ENCODE measurements at regions not wholly inside any gene's neighbourhood (a gene's known extent, or its start where the extent isn't known, plus 50 kb on each side); places are given as distances from the start of the nearest gene placed in this dataset.
"Not testable (repeated sequence)": the region's sequence is repeated elsewhere in the genome, so short reads cannot be mapped to it uniquely, and the experiment has no call there.

DNA sequence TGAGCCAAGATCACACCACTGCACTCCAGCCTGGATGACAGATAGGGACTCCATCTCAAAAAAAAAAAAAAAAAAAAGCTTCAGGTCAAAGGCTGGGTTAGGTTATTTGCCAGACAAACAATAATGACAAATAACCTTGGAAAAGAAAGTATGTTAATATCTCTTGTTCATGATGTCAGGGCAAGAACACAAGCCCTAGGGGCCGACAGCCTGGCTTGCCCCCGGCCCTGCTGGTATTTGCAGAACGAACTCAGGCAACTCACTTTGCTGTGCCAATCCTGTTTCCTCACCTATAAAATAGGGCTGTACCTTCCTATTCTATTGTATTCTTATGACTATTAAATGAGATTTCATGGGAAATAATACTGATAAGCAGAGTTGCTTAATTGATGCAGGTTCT is 75.4 kb upstream of the CDC42EP3 start:
- Mint-ChIP-seq H3K9me3 (no peaks in the 10 kb centered on the region), H3K27me3 (no peaks in the 10 kb centered on the region), H3K27ac (no peak overlapping the region), H3K36me3 (ENCODE audit: low read depth) (no peaks in the 10 kb centered on the region), H3K4me1 (ENCODE audit: low read depth) (peaks cover 3% of the 10 kb centered on the region), H3K4me3 (no peak overlapping the region)
- DNase-seq: no peak

DNA sequence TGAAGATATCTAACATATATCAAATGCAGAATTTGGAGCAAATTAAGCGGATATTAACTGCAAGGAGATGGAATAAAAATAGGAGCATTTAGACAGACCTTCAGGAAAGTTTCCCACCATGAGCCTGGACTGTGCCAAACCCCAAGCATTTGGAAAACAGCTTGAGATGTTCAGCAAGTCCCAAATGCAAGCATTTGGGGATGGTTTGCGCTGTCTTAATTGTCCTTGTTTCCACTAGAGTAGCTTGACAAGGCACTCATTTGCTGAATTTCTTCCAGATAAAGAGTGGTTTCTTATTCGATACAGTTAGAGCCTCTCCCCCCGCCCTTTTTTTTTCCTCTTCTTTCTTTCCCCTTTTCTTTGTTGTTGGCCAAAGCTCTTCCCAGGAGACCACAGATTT is 77.1 kb upstream of the CDC42EP3 start:
- H3K4me3 Mint-ChIP-seq: no peak overlapping the region
- peaks cover 3% of the 10 kb centered on the region for H3K4me1 Mint-ChIP-seq (ENCODE audit: low read depth)
- no peaks in the 10 kb centered on the region for H3K9me3 Mint-ChIP-seq
- H3K36me3 Mint-ChIP-seq (ENCODE audit: low read depth): no peaks in the 10 kb centered on the region
- no peak overlapping the region for H3K27ac Mint-ChIP-seq
- H3K27me3 Mint-ChIP-seq: no peaks in the 10 kb centered on the region
- DNase-seq: no peak

DNA sequence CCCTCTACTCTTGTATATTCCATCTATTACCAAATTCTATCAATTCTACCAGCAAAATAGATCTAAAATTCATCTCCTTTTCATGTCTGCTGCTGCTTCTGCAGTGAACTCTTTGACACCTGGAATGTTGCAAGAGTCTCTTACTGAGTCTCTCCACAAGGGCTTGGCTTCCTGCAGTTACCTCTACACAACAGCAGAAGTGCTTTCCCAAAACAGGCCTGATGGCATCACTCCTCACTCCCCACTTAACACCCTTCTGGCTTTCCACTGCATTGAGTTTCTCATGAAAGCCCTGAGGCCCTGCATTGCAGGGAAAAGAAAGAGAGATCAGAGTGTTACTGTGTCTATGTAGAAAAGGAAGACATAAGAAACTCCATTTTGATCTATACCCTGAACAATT is 78.8 kb upstream of the CDC42EP3 start:
- H3K27me3 Mint-ChIP-seq; H3K27ac Mint-ChIP-seq; H3K36me3 Mint-ChIP-seq (ENCODE audit: low read depth); H3K4me1 Mint-ChIP-seq (ENCODE audit: low read depth); DNase-seq; H3K9me3 Mint-ChIP-seq; H3K4me3 Mint-ChIP-seq: not testable (repeated sequence)

DNA sequence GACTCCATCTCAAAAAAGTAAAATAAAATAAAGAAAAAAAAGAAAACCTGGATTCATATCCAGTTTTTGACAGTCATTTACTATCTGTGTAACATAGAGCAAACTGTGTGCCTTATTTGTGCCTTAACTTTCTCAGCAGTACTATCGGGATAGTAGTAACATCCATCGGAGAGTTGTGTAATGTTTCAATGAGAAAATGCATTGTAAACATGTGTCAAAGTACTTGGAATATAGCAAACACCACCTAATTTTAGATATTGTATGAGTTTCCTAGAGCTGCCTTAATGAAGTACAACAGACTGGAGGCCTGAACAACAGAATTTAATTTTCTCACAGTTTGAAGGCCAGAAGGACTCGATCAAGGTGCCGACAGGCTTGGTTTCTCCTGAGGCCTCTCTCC is 81.3 kb upstream of the CDC42EP3 start:
- H3K4me3 Mint-ChIP-seq: no peak overlapping the region
- H3K9me3 Mint-ChIP-seq: no peaks in the 10 kb centered on the region
- H3K27me3 Mint-ChIP-seq: no peaks in the 10 kb centered on the region
- DNase-seq: no peak
- H3K27ac Mint-ChIP-seq: no peak overlapping the region
- H3K4me1 Mint-ChIP-seq (ENCODE audit: low read depth): peaks cover under 1% of the 10 kb centered on the region
- no peaks in the 10 kb centered on the region for H3K36me3 Mint-ChIP-seq (ENCODE audit: low read depth)

DNA sequence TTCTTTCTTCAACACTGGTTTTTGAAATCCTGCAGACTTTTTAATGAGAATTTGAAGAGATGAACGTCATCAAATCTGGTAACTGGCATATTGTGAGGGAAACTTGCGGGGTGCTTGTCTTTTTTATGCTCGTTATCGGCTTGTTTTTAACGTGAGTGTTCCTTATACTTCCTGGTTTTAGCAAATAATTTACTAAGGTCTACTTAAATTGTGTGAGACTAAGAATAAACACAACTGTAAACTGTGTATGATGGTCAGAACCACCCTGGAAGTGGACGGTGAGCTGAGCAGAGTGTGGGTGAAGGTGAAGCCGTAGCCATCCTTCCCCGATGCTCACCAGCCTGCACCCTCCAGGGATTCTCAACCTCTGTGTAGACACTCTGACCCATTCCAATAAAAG is 82.3 kb upstream of the CDC42EP3 start:
- Mint-ChIP-seq H3K9me3 (no peaks in the 10 kb centered on the region), H3K27me3 (no peaks in the 10 kb centered on the region), H3K36me3 (ENCODE audit: low read depth) (no peaks in the 10 kb centered on the region), H3K4me3 (no peak overlapping the region), H3K27ac (no peak overlapping the region), H3K4me1 (ENCODE audit: low read depth) (no peaks in the 10 kb centered on the region)
- no peak for DNase-seq

DNA sequence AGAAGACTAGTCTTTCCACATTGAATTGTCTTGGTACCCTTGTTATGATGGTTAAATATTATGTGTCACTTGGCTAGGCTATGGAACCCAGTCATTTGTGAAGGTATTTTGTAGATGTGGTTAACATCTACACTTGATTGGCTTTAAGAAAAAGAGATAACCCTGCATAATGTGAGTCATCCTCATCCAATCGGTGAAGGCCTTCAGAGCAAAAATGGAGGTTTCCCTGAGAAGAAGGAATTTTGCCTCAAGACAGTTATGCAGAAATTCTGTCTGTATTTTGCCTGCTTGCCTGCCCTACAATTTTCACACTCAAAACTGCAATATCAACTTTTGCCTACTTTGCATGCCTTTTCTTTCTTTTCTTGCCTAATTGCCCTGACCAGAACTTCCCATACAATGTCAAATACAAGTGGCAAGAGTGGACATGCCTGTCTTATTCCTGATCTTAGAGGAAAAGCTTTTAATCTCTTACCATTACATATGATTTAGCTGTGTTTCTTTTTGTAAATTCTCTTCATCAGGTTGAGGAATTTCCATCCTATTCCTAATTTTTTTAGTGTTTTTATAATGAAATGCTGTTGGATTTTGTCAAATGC is 84.6 kb upstream of the CDC42EP3 start:
- not testable (repeated sequence) for H3K27me3 Mint-ChIP-seq; H3K36me3 Mint-ChIP-seq (ENCODE audit: low read depth); H3K9me3 Mint-ChIP-seq; H3K4me3 Mint-ChIP-seq; DNase-seq; H3K27ac Mint-ChIP-seq; H3K4me1 Mint-ChIP-seq (ENCODE audit: low read depth)

DNA sequence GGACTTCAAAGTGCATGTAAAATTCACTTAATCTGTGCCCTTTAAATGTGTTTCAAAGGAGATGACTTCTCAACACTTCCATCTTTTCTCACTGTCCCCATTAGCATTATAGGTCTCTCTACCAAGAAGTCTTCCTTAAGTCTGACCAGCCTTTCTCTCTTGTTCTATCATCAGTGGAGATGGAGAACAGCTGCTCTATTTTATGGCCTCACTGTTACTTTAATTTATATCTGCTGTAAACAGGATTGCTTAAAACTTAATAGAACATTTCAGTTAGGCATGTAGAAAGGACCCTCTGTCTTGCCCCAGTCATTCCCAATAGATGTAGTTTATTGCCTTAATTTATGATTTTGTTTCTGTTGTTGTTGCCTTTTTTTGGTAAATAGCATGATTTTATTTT is 86.0 kb upstream of the CDC42EP3 start:
- not testable (repeated sequence) for H3K36me3 Mint-ChIP-seq (ENCODE audit: low read depth); H3K27ac Mint-ChIP-seq; H3K27me3 Mint-ChIP-seq; H3K9me3 Mint-ChIP-seq; DNase-seq; H3K4me3 Mint-ChIP-seq; H3K4me1 Mint-ChIP-seq (ENCODE audit: low read depth)

DNA sequence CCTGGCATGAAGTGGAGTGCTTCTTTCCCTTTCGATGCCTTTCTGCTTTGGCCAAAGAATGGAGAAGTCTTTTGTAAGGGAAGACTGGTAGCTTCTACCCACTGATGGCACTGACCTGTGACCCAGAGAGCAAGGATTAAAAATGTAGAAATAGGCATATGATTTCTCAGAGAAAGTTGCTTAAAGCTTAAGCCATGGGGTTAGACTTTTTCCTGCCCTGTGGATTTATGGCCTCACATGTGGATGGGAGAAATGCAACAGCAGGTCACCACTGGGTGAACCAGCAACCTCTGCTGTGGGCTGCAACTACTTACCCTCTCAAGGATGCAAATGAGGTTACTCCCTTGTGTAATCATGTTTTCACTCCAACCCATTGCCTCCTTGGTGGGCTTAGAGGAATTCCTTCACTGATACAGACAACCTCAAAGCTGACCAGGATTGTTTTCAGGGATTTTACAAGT is 86.7 kb upstream of the CDC42EP3 start:
- not testable (repeated sequence) for H3K27me3 Mint-ChIP-seq; H3K4me1 Mint-ChIP-seq (ENCODE audit: low read depth); DNase-seq; H3K4me3 Mint-ChIP-seq; H3K27ac Mint-ChIP-seq; H3K36me3 Mint-ChIP-seq (ENCODE audit: low read depth); H3K9me3 Mint-ChIP-seq

DNA sequence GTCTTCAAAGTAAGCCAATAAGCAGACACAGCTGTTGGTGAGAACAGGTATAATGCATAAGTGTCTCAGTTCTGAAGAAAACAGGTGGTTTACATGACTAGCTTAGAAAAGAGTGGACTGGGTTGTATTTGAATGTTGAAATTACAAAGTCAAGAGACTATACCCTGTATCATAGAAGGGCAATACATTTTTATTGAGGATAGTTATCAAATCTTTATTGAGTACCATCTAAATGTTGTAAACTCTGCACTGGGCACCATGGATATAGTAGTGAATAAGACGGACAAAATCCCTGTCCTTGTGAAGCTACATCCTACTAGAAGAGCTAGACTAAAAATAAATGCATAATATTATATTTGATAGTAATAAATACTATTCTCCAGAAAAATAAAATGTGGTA is 88.5 kb upstream of the CDC42EP3 start:
- not testable (repeated sequence) for H3K27me3 Mint-ChIP-seq; DNase-seq; H3K36me3 Mint-ChIP-seq (ENCODE audit: low read depth); H3K4me1 Mint-ChIP-seq (ENCODE audit: low read depth); H3K4me3 Mint-ChIP-seq; H3K9me3 Mint-ChIP-seq; H3K27ac Mint-ChIP-seq

DNA sequence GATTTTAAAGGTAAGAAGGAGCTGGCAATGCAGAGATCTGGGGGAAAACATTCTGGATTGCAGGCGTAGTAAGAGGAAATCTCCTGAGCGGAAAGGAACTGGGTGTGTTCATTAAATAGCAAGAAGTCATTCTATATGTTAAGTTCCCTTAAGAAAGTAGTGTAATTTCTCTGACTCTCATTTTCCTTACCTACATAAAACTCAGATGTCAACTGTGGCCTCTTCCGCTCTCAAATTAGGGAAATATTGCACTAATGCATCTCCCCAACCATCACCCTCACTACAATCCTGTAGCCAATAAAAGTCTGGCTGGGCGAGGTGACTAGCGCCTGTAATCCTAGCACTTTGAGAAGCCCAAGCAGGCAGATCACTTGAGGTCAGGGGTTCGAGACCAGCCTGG is 89.0 kb upstream of the CDC42EP3 start:
- H3K9me3 Mint-ChIP-seq: no peaks in the 10 kb centered on the region
- H3K4me3 Mint-ChIP-seq: no peak overlapping the region
- H3K27me3 Mint-ChIP-seq: no peaks in the 10 kb centered on the region
- no peaks in the 10 kb centered on the region for H3K36me3 Mint-ChIP-seq (ENCODE audit: low read depth)
- H3K4me1 Mint-ChIP-seq (ENCODE audit: low read depth): peaks cover 6% of the 10 kb centered on the region
- DNase-seq: no peak
- H3K27ac Mint-ChIP-seq: no peak overlapping the region

DNA sequence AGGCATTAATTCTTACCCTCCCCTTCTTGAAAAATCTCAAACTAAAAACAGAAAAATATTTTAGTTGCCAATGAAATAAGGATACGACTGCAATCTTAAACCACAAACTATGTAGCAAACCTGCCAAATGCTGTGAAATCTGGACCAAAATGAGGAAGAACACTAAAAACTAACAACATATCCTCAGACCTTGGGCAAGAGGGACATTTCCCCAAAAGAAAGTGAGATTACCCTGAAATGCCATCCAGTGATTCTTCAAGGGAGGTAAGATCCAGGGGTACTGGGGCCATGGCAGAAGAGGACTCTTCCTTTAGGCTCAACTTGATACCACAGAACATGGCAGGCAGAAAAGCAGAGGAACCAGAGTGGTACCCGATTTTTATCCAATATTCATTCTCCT is 90.8 kb upstream of the CDC42EP3 start:
- H3K27ac Mint-ChIP-seq; H3K9me3 Mint-ChIP-seq; H3K4me3 Mint-ChIP-seq; H3K27me3 Mint-ChIP-seq; H3K4me1 Mint-ChIP-seq (ENCODE audit: low read depth); DNase-seq; H3K36me3 Mint-ChIP-seq (ENCODE audit: low read depth): not testable (repeated sequence)

DNA sequence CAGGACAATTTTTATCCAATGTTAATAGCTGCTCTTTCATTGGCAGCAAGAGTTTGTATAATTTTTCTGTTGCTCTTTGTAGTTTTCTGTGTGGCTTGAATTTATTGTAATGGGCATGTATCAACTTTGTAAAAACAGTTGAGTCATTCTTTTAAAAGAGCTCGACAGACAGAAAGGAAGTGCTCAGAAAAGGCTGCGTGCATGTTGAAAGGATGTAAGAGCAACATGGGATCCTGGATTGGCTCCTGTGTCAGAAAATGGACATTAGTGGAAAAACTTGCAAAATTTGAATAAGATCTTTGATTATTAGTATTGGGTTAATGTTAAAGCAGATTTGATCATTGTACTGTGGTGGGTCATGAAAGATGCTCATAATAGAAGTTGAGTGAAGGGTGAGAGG is 93.3 kb upstream of the CDC42EP3 start:
- H3K4me1 Mint-ChIP-seq (ENCODE audit: low read depth): peaks cover 6% of the 10 kb centered on the region
- DNase-seq: no peak
- no peaks in the 10 kb centered on the region for H3K27me3 Mint-ChIP-seq
- no peaks in the 10 kb centered on the region for H3K9me3 Mint-ChIP-seq
- H3K36me3 Mint-ChIP-seq (ENCODE audit: low read depth): no peaks in the 10 kb centered on the region
- H3K4me3 Mint-ChIP-seq: no peak overlapping the region
- H3K27ac Mint-ChIP-seq: no peak overlapping the region

DNA sequence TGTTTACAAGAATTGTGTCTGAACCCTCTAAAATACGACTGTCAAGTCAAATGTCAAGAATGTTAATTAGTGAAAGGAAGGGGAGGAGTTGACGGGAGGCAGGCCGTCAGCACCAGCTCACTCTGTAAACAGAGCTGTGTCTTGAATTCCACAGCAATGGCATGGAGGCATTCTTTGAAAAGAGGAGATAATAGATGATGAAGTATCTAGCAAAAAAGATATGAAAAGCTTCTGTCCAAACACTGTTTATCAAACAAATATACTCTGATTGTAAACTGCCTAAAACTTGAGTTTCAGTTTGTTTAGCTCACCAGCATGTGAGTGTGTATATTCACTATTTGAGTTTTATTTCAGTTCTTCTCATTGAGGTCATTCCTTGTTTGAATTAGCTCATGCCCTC is 94.7 kb upstream of the CDC42EP3 start:
- H3K27ac Mint-ChIP-seq: no peak overlapping the region
- no peaks in the 10 kb centered on the region for H3K36me3 Mint-ChIP-seq (ENCODE audit: low read depth)
- DNase-seq: no peak
- no peaks in the 10 kb centered on the region for H3K9me3 Mint-ChIP-seq
- peaks cover 6% of the 10 kb centered on the region for H3K4me1 Mint-ChIP-seq (ENCODE audit: low read depth)
- H3K27me3 Mint-ChIP-seq: no peaks in the 10 kb centered on the region
- no peak overlapping the region for H3K4me3 Mint-ChIP-seq

DNA sequence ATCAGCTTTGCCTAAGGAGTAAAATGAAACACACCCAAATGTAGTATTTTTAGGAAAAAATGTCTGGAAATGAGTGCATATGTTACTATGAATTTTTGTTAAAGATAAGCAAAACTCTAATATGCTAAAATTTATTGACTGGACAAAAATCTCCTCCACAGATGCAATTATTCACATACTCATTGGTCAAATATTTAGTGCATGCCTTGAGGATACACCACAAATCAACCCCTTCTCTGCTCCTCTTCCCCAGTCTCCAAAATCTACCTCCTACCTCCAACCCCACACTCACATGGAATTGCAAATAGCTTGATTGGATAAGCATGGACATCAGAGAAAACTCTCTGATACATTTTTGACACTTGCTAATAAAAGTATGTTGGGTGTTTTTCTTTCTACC is 95.6 kb upstream of the CDC42EP3 start:
- Mint-ChIP-seq H3K27me3 (no peaks in the 10 kb centered on the region), H3K4me3 (no peak overlapping the region), H3K9me3 (no peaks in the 10 kb centered on the region), H3K4me1 (ENCODE audit: low read depth) (peaks cover 6% of the 10 kb centered on the region), H3K27ac (no peak overlapping the region), H3K36me3 (ENCODE audit: low read depth) (no peaks in the 10 kb centered on the region)
- no peak for DNase-seq

DNA sequence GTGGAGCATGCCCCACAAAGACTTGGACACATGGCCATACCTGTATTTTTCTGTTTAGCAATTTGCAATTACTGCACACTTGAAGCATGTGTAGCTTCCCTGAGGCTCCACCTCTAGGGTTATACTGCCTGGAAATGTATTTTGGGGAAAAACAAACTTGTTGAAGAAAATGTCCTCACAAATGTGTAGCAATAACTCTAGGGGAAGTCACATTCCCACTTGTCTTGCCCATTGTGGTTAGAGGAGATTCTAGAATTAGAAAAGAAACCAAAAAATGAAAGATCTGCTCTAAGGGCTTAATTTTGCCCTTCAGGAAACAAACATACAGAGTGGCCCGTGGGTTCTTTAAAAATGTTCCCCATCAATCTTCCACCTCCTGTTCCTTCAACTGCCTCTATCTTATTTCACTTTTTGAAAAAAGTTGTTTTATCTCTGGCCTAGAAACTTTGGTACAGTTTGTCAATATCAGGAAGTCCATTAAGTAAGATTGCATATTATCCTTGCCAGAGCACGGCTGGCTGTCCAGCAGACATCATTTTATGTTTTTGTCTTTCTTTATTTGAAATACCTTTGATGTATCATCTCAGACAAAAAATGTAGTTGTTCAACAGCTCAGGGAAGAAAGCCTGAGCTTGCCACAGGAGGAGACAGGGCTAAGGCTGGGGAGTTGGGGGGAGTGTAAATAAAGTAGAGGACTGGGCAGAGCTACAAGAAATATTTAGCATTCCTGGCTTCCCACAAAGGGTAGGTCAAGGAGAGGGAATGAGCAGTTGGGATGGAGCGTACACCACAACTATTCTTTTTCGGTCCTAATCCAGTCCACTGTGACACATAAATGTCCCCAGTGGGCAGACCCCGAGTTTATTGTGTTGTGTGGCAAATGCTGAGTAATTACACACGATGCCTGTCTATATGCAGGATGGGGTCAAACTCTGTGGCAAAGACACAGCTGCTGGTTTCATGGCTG is 96.8 kb upstream of the CDC42EP3 start:
- no peak overlapping the region for H3K4me3 Mint-ChIP-seq
- no peak for DNase-seq
- no peaks in the 10 kb centered on the region for H3K27me3 Mint-ChIP-seq
- no peak overlapping the region for H3K27ac Mint-ChIP-seq
- no peaks in the 10 kb centered on the region for H3K36me3 Mint-ChIP-seq (ENCODE audit: low read depth)
- peaks cover 6% of the 10 kb centered on the region for H3K4me1 Mint-ChIP-seq (ENCODE audit: low read depth)
- H3K9me3 Mint-ChIP-seq: no peaks in the 10 kb centered on the region

All from activated T-cell treated with anti-CD3 and anti-CD28 coated beads, Interleukin-2, amount 50 U/mL, for 24 hours (primary cell).